ENCODE measurements at regions not wholly inside any gene's neighbourhood (a gene's known extent, or its start where the extent isn't known, plus 50 kb on each side); places are given as distances from the start of the nearest gene placed in this dataset.

- TF ChIP-seq MCM2 (IDR thresholded peaks at IDR 0.05; ENCODE audit: low read depth) (no peak), ZNF407 (IDR thresholded peaks at IDR 0.05; ENCODE audit: low read depth) (peak; percentile 58; the same call in 1 of the 2 replicates), RAD21 (CRISPR knock-in tag; conservative IDR thresholded peaks at IDR 0.05 in 1 of 2, IDR thresholded peaks at IDR 0.05 in 1 of 2) (peak in 1 of 2 experiments; percentile 38; a peak in 2 of 4 replicates), CTCF (IDR thresholded peaks at IDR 0.05 in 2 of 3, conservative IDR thresholded peaks at IDR 0.05 in 1 of 3; ENCODE audit: insufficient read depth in 2 of 3, low read depth in 1 of 3, low read length in 3 of 3) (peak in 2 of 3 experiments; percentile 29 to 41; a peak in 2 of 6 replicates)
- H3K9ac ChIP-seq (ENCODE audit: insufficient read depth in 1 of 2, low read depth in 2 of 2, low read length in 2 of 2): no peak overlapping the region
- H3K27me3 ChIP-seq (ENCODE audit: control insufficient read depth in 2 of 2, insufficient read depth in 2 of 2, low read length in 2 of 2): no peaks in the 10 kb centered on the region
- no peak overlapping the region for H3K27ac ChIP-seq (ENCODE audit: extremely low read depth, low read depth, low read length)
- FAIRE-seq (peak; percentile 6), ATAC-seq (peak; percentile 79), DNase-seq (ENCODE audit: extremely low read depth in 1 of 4, low spot score in 3 of 4) (peak; percentile 13 to 45 (median 22))
- no peak overlapping the region for H3K4me2 ChIP-seq (ENCODE audit: insufficient read depth, low read length)
- H4K20me1 ChIP-seq (replicated peaks; ENCODE audit: control insufficient read depth, insufficient read depth, low read length): no peaks in the 10 kb centered on the region
- no peaks in the 10 kb centered on the region for H3K79me2 ChIP-seq (ENCODE audit: control insufficient read depth, insufficient read depth, low read length)
- intact Hi-C loops (cut with micrococcal nuclease): no loop called here
- 24% methylated on average over 6 of the region's 6 CpGs for WGBS (ENCODE audit: insufficient coverage, low coverage, missing lambda C conversion rate)
- no peak overlapping the region for H2AFZ ChIP-seq (ENCODE audit: low read depth, low read length)
- H3K9me3 ChIP-seq (replicated peaks; ENCODE audit: control insufficient read depth, insufficient read depth, low read depth, low read length): no peaks in the 10 kb centered on the region
- POLR2A ChIA-PET: no interaction called here
- no peaks in the 10 kb centered on the region; a peak in 1 of 5 replicates for H3K4me1 ChIP-seq (replicated peaks in 1 of 2; ENCODE audit: control insufficient read depth in 2 of 2, insufficient read depth in 2 of 2, low read length in 2 of 2)
- no peak overlapping the region for H3K4me3 ChIP-seq
- in situ Hi-C loops (cut with MboI): no loop called here
- CTCF ChIA-PET (ENCODE audit: low intra/inter-chr PET ratio): no interaction called here
- H3K9me1 ChIP-seq (ENCODE audit: control insufficient read depth, insufficient read depth, low read length): no peaks in the 10 kb centered on the region
- H3K36me3 ChIP-seq (ENCODE audit: control insufficient read depth, insufficient read depth, low read length): no peaks in the 10 kb centered on the region
- BruUV-seq (replicated peaks): no TSS peak
Measured at GRCh38 chr4:23368081-23368697, 521.7 kb downstream of the PPARGC1A start.

Measured in K562 (cell line).